Neural crest cell (in vitro differentiated cells): ENCODE measurements at regions not wholly inside any gene's neighbourhood (a gene's known extent, or its start where the extent isn't known, plus 50 kb on each side); places are given as distances from the start of the nearest gene placed in this dataset.
A peak's percentile ranks its signal among the peaks of the same experiment; 100 is the strongest.

Experiments used
- DNase-seq: peaks from one replicate; pipeline ENCODE4 v3.0.0; 2021; ENCODE audit warnings: low read depth, mixed read lengths, low spot score
- H3K27ac Mint-ChIP-seq: one replicate; pipeline ENCODE4 v1.8.0; 2021; ENCODE audit warnings: mild to moderate bottlenecking, mixed read lengths; ENCODE audit not compliant: unreplicated experiment
- H3K27me3 Mint-ChIP-seq: 2 replicates; pipeline ENCODE4 v1.8.0; 2021; ENCODE audit warnings: low read depth, mild to moderate bottlenecking, mixed read lengths
- H3K36me3 Mint-ChIP-seq: 2 replicates; pipeline ENCODE4 v1.8.0; 2021; ENCODE audit warnings: low read depth, mild to moderate bottlenecking, mixed read lengths
- H3K4me1 Mint-ChIP-seq: 2 replicates; pipeline ENCODE4 v1.8.0; 2021; ENCODE audit warnings: mixed read lengths
- H3K4me3 Mint-ChIP-seq: one replicate; pipeline ENCODE4 v1.8.0; 2021; ENCODE audit warnings: mild to moderate bottlenecking, mixed read lengths
- H3K9me3 Mint-ChIP-seq: 2 replicates; pipeline ENCODE4 v1.8.0; 2021; ENCODE audit warnings: mixed read lengths
- CTCF ChIP-seq: fragments of 200-600 bp; sonication (generic); conservative IDR thresholded peaks from 2 replicates; pipeline ENCODE4 v1.5.0; 2021; ENCODE audit warnings: antibody characterized with exemption, mild to moderate bottlenecking

GRCh38 chr6:163984124-163984936, 569.8 kb downstream of the QKI start:
- no peak for DNase-seq
- H3K4me3 Mint-ChIP-seq, result no peak overlapping the region
- H3K9me3 Mint-ChIP-seq, result peaks cover 5% of the 10 kb centered on the region
- H3K27ac Mint-ChIP-seq, result peak overlapping the region; percentile 17
- no peak for TF ChIP-seq CTCF
- H3K4me1 Mint-ChIP-seq, result peaks cover 35% of the 10 kb centered on the region
- H3K27me3 Mint-ChIP-seq, result no peaks in the 10 kb centered on the region
- no peaks in the 10 kb centered on the region for H3K36me3 Mint-ChIP-seq

GRCh38 chr6:163983679-163984078, 569.2 kb downstream of the QKI start:
- TF ChIP-seq CTCF, result no peak
- no peaks in the 10 kb centered on the region for H3K27me3 Mint-ChIP-seq
- H3K27ac Mint-ChIP-seq, result peak overlapping the region; percentile 45
- peaks cover 10% of the 10 kb centered on the region for H3K9me3 Mint-ChIP-seq
- DNase-seq, result no peak
- H3K4me3 Mint-ChIP-seq, result no peak overlapping the region
- peaks cover 4% of the 10 kb centered on the region for H3K36me3 Mint-ChIP-seq
- peaks cover 31% of the 10 kb centered on the region for H3K4me1 Mint-ChIP-seq

- no peak for TF ChIP-seq CTCF
- Mint-ChIP-seq H3K36me3 (peaks cover 9% of the 10 kb centered on the region), H3K27me3 (no peaks in the 10 kb centered on the region), H3K4me3 (no peak overlapping the region), H3K4me1 (peaks cover 5% of the 10 kb centered on the region), H3K9me3 (peaks cover 11% of the 10 kb centered on the region), H3K27ac (no peak overlapping the region)
- DNase-seq, result no peak
These were observed 559.8 kb downstream of the QKI start for GRCh38 chr6:163974322-163974721.

- no peak overlapping the region for H3K27ac Mint-ChIP-seq
- no peak for TF ChIP-seq CTCF
- no peaks in the 10 kb centered on the region for H3K36me3 Mint-ChIP-seq
- no peak for DNase-seq
- no peaks in the 10 kb centered on the region for H3K27me3 Mint-ChIP-seq
- peaks cover 12% of the 10 kb centered on the region for H3K4me1 Mint-ChIP-seq
- H3K4me3 Mint-ChIP-seq, result no peak overlapping the region
- peaks cover 3% of the 10 kb centered on the region for H3K9me3 Mint-ChIP-seq
These were observed 557.6 kb downstream of the QKI start for GRCh38 chr6:163971841-163972838.

GRCh38 chr6:163970846-163971564, 556.5 kb downstream of the QKI start:
- Mint-ChIP-seq H3K27me3 (no peaks in the 10 kb centered on the region), H3K9me3 (peaks cover 3% of the 10 kb centered on the region), H3K27ac (no peak overlapping the region), H3K36me3 (no peaks in the 10 kb centered on the region), H3K4me1 (peaks cover 24% of the 10 kb centered on the region), H3K4me3 (no peak overlapping the region)
- DNase-seq, result no peak
- no peak for TF ChIP-seq CTCF
